ENCODE measurements at regions not wholly inside any gene's neighbourhood (a gene's known extent, or its start where the extent isn't known, plus 50 kb on each side); places are given as distances from the start of the nearest gene placed in this dataset.
A peak's percentile ranks its signal among the peaks of the same experiment; 100 is the strongest.

DNA sequence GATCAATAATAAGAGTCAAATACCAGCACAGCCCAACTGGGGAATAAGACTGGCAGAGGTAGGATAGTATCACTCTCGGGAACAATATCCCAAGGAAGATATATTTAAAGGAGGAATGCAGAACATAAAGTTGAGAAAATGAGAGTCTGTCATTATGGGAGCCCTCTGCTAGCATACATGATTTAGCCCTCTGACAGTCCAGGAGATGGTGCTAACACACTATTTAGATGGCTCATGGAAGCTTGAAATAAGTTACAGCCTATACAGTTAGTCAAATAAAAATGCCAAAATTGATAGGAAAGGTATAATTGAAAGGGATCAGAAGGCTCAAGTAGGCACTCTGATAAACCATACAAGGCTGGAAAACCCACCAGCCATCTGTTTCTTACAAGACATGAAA, 201.0 kb upstream of the NEIL3 start:
- H3K27ac ChIP-seq: no peak overlapping the region
- intact Hi-C loops (cut with DNase I): no loop called here
- no peaks in the 10 kb centered on the region for H3K9me3 ChIP-seq
- H3K4me3 ChIP-seq: no peak overlapping the region
- no peaks in the 10 kb centered on the region for H3K27me3 ChIP-seq
- ATAC-seq: no peak
- H3K36me3 ChIP-seq: no peaks in the 10 kb centered on the region
- no peaks in the 10 kb centered on the region for H3K4me1 ChIP-seq
- DNase-seq: no peak
- TF ChIP-seq, protein P1, sequence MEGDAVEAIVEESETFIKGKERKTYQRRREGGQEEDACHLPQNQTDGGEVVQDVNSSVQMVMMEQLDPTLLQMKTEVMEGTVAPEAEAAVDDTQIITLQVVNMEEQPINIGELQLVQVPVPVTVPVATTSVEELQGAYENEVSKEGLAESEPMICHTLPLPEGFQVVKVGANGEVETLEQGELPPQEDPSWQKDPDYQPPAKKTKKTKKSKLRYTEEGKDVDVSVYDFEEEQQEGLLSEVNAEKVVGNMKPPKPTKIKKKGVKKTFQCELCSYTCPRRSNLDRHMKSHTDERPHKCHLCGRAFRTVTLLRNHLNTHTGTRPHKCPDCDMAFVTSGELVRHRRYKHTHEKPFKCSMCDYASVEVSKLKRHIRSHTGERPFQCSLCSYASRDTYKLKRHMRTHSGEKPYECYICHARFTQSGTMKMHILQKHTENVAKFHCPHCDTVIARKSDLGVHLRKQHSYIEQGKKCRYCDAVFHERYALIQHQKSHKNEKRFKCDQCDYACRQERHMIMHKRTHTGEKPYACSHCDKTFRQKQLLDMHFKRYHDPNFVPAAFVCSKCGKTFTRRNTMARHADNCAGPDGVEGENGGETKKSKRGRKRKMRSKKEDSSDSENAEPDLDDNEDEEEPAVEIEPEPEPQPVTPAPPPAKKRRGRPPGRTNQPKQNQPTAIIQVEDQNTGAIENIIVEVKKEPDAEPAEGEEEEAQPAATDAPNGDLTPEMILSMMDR (IDR thresholded peaks at IDR 0.05): peak; percentile 15

DNA sequence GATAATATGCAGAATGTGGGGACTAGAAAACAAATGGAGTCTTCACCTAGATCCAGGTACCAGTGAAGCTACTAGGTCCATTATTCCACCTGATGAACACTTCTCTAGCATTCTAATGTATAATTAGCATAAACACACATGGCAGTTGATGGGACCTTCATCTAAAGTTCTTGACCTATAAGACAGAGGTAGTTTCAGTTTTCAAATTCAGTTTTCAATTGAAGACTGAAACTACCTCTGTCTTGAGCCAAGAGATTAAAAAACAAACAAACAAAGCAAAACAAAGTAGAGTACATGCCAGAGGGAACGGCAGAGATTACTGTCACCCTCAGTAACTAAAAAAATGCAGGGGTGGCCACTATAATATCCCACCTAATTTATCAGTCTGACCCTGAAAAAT, 199.9 kb upstream of the NEIL3 start:
- DNase-seq (no peak), ATAC-seq (no peak)
- Histone ChIP-seq H3K4me1 (no peaks in the 10 kb centered on the region), H3K27ac (no peak overlapping the region), H3K9me3 (no peaks in the 10 kb centered on the region), H3K27me3 (no peaks in the 10 kb centered on the region), H3K36me3 (no peaks in the 10 kb centered on the region), H3K4me3 (no peak overlapping the region)
- TF ChIP-seq, protein P1 (IDR thresholded peaks at IDR 0.05): no peak
- intact Hi-C loops (cut with DNase I): no loop called here

GRCh38 chr4:177116161-177116560, 193.5 kb upstream of the NEIL3 start:
- intact Hi-C loops (cut with DNase I): no loop called here
- DNase-seq: no peak
- TF ChIP-seq, protein P1 (IDR thresholded peaks at IDR 0.05): no peak
- Histone ChIP-seq H3K9me3 (no peaks in the 10 kb centered on the region), H3K27ac (no peak overlapping the region), H3K4me3 (no peak overlapping the region), H3K27me3 (no peaks in the 10 kb centered on the region), H3K4me1 (no peaks in the 10 kb centered on the region), H3K36me3 (no peaks in the 10 kb centered on the region)
- no peak for ATAC-seq

DNA sequence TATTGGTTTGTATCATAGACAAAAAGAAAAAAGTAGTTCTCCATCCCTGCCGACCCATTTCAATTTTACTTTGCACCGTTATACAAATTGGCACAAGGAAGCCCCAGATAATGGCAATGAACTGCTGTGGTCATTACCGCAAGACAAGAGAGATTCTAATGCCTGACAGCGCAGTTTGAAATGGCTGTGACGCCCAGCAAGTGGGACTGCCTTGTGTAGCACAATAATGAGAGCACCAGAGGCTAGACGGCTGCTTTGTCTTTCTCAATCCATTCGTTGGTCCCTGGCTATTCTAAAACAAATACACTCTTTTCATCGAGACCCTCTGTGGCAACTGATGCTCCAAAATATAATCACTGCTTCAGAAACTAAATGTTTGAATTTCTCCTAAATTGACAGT, 192.4 kb upstream of the NEIL3 start:
- H3K27ac ChIP-seq: no peak overlapping the region
- TF ChIP-seq, protein P1 (IDR thresholded peaks at IDR 0.05): no peak
- no peaks in the 10 kb centered on the region for H3K36me3 ChIP-seq
- H3K9me3 ChIP-seq: no peaks in the 10 kb centered on the region
- no peaks in the 10 kb centered on the region for H3K4me1 ChIP-seq
- H3K27me3 ChIP-seq: no peaks in the 10 kb centered on the region
- ATAC-seq (no peak), DNase-seq (no peak)
- intact Hi-C loops (cut with DNase I): no loop called here
- H3K4me3 ChIP-seq: no peak overlapping the region

- Histone ChIP-seq H3K4me1 (no peaks in the 10 kb centered on the region), H3K27ac (no peak overlapping the region), H3K9me3 (no peaks in the 10 kb centered on the region), H3K4me3 (no peak overlapping the region), H3K36me3 (no peaks in the 10 kb centered on the region), H3K27me3 (no peaks in the 10 kb centered on the region)
- intact Hi-C loops (cut with DNase I): no loop called here
- TF ChIP-seq, protein P1 (IDR thresholded peaks at IDR 0.05): no peak
- ATAC-seq: peak; percentile 43
- no peak for DNase-seq
Measured at GRCh38 chr4:177118596-177118995, 191.1 kb upstream of the NEIL3 start.

DNA sequence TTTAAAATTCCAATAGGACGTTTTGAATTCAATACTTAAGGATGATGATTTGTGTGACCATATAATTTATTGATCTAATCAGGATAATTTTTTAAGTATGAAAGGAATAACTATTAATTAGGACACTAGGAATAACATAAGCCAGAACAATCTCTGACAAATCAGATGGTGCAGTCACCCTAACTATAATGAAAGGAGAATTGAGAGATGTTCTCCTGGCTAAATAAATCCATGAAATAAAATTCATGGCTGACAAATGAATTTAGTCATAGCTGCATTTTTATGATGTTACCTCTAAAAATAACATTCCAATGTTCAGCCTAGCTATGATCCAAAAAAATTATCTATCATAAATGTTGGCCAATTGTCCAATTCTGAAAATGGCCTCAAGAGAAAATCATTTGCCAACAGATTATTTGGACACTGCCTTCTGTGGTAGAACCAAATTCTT, 190.6 kb upstream of the NEIL3 start:
- no peaks in the 10 kb centered on the region for H3K4me1 ChIP-seq
- H3K36me3 ChIP-seq: no peaks in the 10 kb centered on the region
- no peak overlapping the region for H3K4me3 ChIP-seq
- TF ChIP-seq, protein P1 (IDR thresholded peaks at IDR 0.05): no peak
- no peak for ATAC-seq
- H3K9me3 ChIP-seq: no peaks in the 10 kb centered on the region
- intact Hi-C loops (cut with DNase I): no loop called here
- no peak overlapping the region for H3K27ac ChIP-seq
- no peaks in the 10 kb centered on the region for H3K27me3 ChIP-seq
- no peak for DNase-seq

Data from upper lobe of right lung (tissue), 1 donor.